ENCODE measurements at regions not wholly inside any gene's neighbourhood (a gene's known extent, or its start where the extent isn't known, plus 50 kb on each side); places are given as distances from the start of the nearest gene placed in this dataset.

- peak in 1 of 2 experiments; percentile 31 for DNase-seq (ENCODE audit: low read depth in 1 of 2, low spot score in 1 of 2)
- Histone ChIP-seq H3K9me3 (no peaks in the 10 kb centered on the region), H3K4me3 (no peak overlapping the region), H3K27ac (peak overlapping the region in 1 of 2 experiments; percentile 27; a peak in 3 of 6 replicates), H3K4me2 (peak overlapping the region; percentile 61), H3K4me1 (peaks cover 46% of the 10 kb centered on the region)
- CTCF ChIA-PET, result interaction anchor here (2.3 kb wide), 2 partner anchors 7 to 47 kb away, joined by 6 to 8 read pairs; no protein-coding TSS in a partner anchor
- 41% methylated on average over 5 of the region's 5 CpGs for WGBS (ENCODE audit: missing lambda C conversion rate)
- POLR2A ChIA-PET, result no interaction called here
- ATAC-seq, result no peak; a peak in 1 of 6 replicates
- no peak for FAIRE-seq
- TF ChIP-seq GATA3 (IDR thresholded peaks at IDR 0.05; ENCODE audit: borderline replicate concordance) (peak; percentile 53; the same call in 1 of the 2 replicates), SMC3 (IDR thresholded peaks at IDR 0.05) (no peak), RCOR1 (IDR thresholded peaks at IDR 0.05; ENCODE audit: low read depth, low read length) (no peak), HOXB13 (CRISPR knock-in tag; IDR thresholded peaks at IDR 0.05; ENCODE audit: low read depth) (no peak), REST (IDR thresholded peaks at IDR 0.05) (no peak)
Observed at GRCh38 chr7:36032361-36032818, 120.7 kb upstream of the EEPD1 start.

GRCh38 chr7:36034020-36034419 is 119.0 kb upstream of the EEPD1 start:
- no peak for FAIRE-seq
- CTCF ChIA-PET, result interaction anchor here (0.5 to 2.3 kb wide), 8 partner anchors 15 to 1894 kb away, joined by 3 to 8 read pairs (median 3); no protein-coding TSS in a partner anchor

GRCh38 chr7:36035186-36035585 is 117.9 kb upstream of the EEPD1 start:
- ChIA-PET CTCF (interaction anchor here (1.1 to 1.8 kb wide), 2 partner anchors 14 to 257 kb away, joined by 3 to 5 read pairs; no protein-coding TSS in a partner anchor), POLR2A (no interaction called here)
- Histone ChIP-seq H3K27ac (peak overlapping the region in 1 of 2 experiments; percentile 60; a peak in 2 of 6 replicates), H3K4me1 (peaks cover 57% of the 10 kb centered on the region), H3K4me3 (no peak overlapping the region), H3K9me3 (no peaks in the 10 kb centered on the region), H3K4me2 (no peak overlapping the region)
- 93% methylated on average over 7 of the region's 7 CpGs for WGBS (ENCODE audit: missing lambda C conversion rate)
- DNase-seq (ENCODE audit: low read depth in 1 of 2, low spot score in 1 of 2) (no peak), FAIRE-seq (no peak), ATAC-seq (no peak)
- TF ChIP-seq MAZ (IDR thresholded peaks at IDR 0.05; ENCODE audit: borderline replicate concordance, low read depth, low read length), result no peak
- TF ChIP-seq JUNB (IDR thresholded peaks at IDR 0.05), result no peak
- TF ChIP-seq ZNF302 (CRISPR knock-in tag; IDR thresholded peaks at IDR 0.05), result no peak
- no peak for TF ChIP-seq POLR2A (IDR thresholded peaks at IDR 0.05; ENCODE audit: low read length)
- TF ChIP-seq ZSCAN20 (CRISPR knock-in tag; IDR thresholded peaks at IDR 0.05), result no peak
- TF ChIP-seq JUN (IDR thresholded peaks at IDR 0.05), result no peak
- no peak for TF ChIP-seq EP300 (IDR thresholded peaks at IDR 0.05)
- TF ChIP-seq HOXB5 (CRISPR knock-in tag; IDR thresholded peaks at IDR 0.05), result no peak
- TF ChIP-seq HEYL (CRISPR knock-in tag; IDR thresholded peaks at IDR 0.05), result no peak
- no peak for TF ChIP-seq HES2 (IDR thresholded peaks at IDR 0.05)
- TF ChIP-seq ZC3H11A (IDR thresholded peaks at IDR 0.05), result no peak
- TF ChIP-seq RNF2 (IDR thresholded peaks at IDR 0.05; ENCODE audit: borderline replicate concordance, low read depth), result no peak
- TF ChIP-seq E2F6 (IDR thresholded peaks at IDR 0.05; ENCODE audit: borderline replicate concordance, low read depth), result no peak

More at GRCh38 chr7:36034020-36034419, 119.0 kb upstream of the EEPD1 start:
- POLR2A ChIA-PET, result no interaction called here
- Histone ChIP-seq H3K9me3 (no peaks in the 10 kb centered on the region), H3K4me3 (no peak overlapping the region), H3K4me1 (peaks cover 57% of the 10 kb centered on the region), H3K27ac (peak overlapping the region in 1 of 2 experiments; percentile 60; a peak in 3 of 6 replicates), H3K4me2 (no peak overlapping the region)
- DNase-seq (ENCODE audit: low read depth in 1 of 2, low spot score in 1 of 2), result peak; percentile 41 to 61
- WGBS (ENCODE audit: missing lambda C conversion rate), result 30% methylated on average over 4 of the region's 4 CpGs
- TF ChIP-seq HOXB13 (CRISPR knock-in tag; IDR thresholded peaks at IDR 0.05; ENCODE audit: low read depth), result no peak
- TF ChIP-seq RFX5 (IDR thresholded peaks at IDR 0.05), result no peak
- TF ChIP-seq HES2 (IDR thresholded peaks at IDR 0.05), result no peak
- no peak for TF ChIP-seq BCL3 (IDR thresholded peaks at IDR 0.05)
- TF ChIP-seq NPAS2 (CRISPR knock-in tag; IDR thresholded peaks at IDR 0.05; ENCODE audit: borderline replicate concordance), result no peak
- no peak for TF ChIP-seq RCOR1 (IDR thresholded peaks at IDR 0.05; ENCODE audit: low read depth, low read length)
- TF ChIP-seq CBX8 (IDR thresholded peaks at IDR 0.05), result no peak
- ATAC-seq, result peak in 1 of 2 experiments; percentile 55; a peak in 5 of 6 replicates
